ENCODE measurements at regions not wholly inside any gene's neighbourhood (a gene's known extent, or its start where the extent isn't known, plus 50 kb on each side); places are given as distances from the start of the nearest gene placed in this dataset.
"Not testable (repeated sequence)": the region's sequence is repeated elsewhere in the genome, so short reads cannot be mapped to it uniquely, and the experiment has no call there.

GRCh38 chr22:22322792-22323191, 78.2 kb downstream of the VPREB1 start:
- TF ChIP-seq ZFX (IDR thresholded peaks at IDR 0.05) (no peak), CTCF (conservative IDR thresholded peaks at IDR 0.05) (no peak)
- no peak overlapping the region for H3K27ac ChIP-seq

GRCh38 chr22:22327723-22328122, 83.1 kb downstream of the VPREB1 start:
- no peak overlapping the region for H3K27ac ChIP-seq
- TF ChIP-seq ZFX (IDR thresholded peaks at IDR 0.05) (no peak), CTCF (conservative IDR thresholded peaks at IDR 0.05) (no peak)

- TF ChIP-seq ZFX (IDR thresholded peaks at IDR 0.05), result no peak
- no peak for TF ChIP-seq CTCF (conservative IDR thresholded peaks at IDR 0.05)
- no peak overlapping the region for H3K27ac ChIP-seq
Observed at GRCh38 chr22:22329792-22330191, 85.2 kb downstream of the VPREB1 start.

GRCh38 chr22:22335640-22336039, 91.1 kb downstream of the VPREB1 start:
- H3K27ac ChIP-seq, result not testable (repeated sequence)

- H3K27ac ChIP-seq, result not testable (repeated sequence)
Observed at GRCh38 chr22:22336333-22336732, 91.7 kb downstream of the VPREB1 start.

GRCh38 chr22:22338778-22339177, 94.2 kb downstream of the VPREB1 start:
- not testable (repeated sequence) for H3K27ac ChIP-seq

GRCh38 chr22:22341736-22342135, 97.2 kb downstream of the VPREB1 start:
- TF ChIP-seq CTCF (conservative IDR thresholded peaks at IDR 0.05), result no peak
- TF ChIP-seq ZFX (IDR thresholded peaks at IDR 0.05), result no peak
- H3K27ac ChIP-seq, result no peak overlapping the region

- H3K27ac ChIP-seq, result no peak overlapping the region
- TF ChIP-seq ZFX (IDR thresholded peaks at IDR 0.05) (no peak), CTCF (conservative IDR thresholded peaks at IDR 0.05) (peak; percentile 96)
Observed at GRCh38 chr22:22342697-22343580, 98.4 kb downstream of the VPREB1 start.

GRCh38 chr22:22343581-22344296, 99.2 kb downstream of the VPREB1 start:
- TF ChIP-seq CTCF (conservative IDR thresholded peaks at IDR 0.05), result no peak
- no peak for TF ChIP-seq ZFX (IDR thresholded peaks at IDR 0.05)
- H3K27ac ChIP-seq, result no peak overlapping the region

All from C4-2B (cell line).